EL (cell line): ENCODE measurements at regions not wholly inside any gene's neighbourhood (a gene's known extent, or its start where the extent isn't known, plus 50 kb on each side); places are given as distances from the start of the nearest gene placed in this dataset.

ENCODE experiments used
- DNase-seq: peaks from one replicate; pipeline ENCODE4 v3.0.0-alpha.2; 2016

GRCh38 chr1:189463166-189463565 lies 1014.5 kb downstream of the BRINP3 start:
- no peak for DNase-seq

DNA sequence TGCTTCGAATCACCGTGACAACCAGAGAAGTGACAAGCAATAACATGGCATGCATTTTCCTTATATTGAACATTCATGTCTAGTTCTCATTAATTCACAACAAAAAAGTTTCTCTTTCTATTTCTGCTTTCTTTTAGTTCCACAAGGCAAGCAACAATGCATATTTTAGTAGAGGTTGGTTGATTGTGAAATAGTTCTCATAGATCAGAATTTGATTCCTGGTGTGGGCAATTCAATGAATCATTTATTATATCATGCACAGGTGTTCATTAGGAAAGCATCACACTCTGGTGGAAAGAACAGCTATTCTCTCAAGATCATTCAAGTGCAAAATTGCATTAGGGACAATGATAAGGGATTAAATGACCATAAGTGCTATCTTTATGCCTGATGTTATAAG lies 980.9 kb downstream of the BRINP3 start:
- DNase-seq, result no peak

GRCh38 chr1:189499736-189500135 lies 977.9 kb downstream of the BRINP3 start:
- no peak for DNase-seq

GRCh38 chr1:189500778-189501177 lies 976.9 kb downstream of the BRINP3 start:
- no peak for DNase-seq

GRCh38 chr1:189510827-189511226 lies 966.8 kb downstream of the BRINP3 start:
- DNase-seq, result no peak

GRCh38 chr1:189513091-189513490 lies 964.6 kb downstream of the BRINP3 start:
- no peak for DNase-seq

DNA sequence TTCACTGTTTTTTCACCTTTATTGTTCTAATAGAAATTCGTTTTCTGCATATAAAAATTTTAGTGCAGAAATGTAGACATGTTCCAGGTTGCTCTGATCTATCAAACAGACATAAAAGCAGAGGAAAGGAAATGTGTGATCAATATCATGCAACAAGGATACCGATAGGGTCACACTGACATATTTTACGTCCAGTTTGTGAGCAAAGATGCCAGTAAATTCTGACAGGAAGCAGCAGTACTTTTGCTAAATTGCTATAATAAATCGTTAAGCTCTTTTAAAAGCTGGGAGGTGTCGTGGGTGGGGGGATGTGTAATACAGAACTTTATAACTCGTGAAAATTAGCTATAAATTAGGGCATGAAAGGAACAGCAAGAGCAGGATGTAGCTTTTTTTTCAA lies 955.2 kb downstream of the BRINP3 start:
- no peak for DNase-seq

DNA sequence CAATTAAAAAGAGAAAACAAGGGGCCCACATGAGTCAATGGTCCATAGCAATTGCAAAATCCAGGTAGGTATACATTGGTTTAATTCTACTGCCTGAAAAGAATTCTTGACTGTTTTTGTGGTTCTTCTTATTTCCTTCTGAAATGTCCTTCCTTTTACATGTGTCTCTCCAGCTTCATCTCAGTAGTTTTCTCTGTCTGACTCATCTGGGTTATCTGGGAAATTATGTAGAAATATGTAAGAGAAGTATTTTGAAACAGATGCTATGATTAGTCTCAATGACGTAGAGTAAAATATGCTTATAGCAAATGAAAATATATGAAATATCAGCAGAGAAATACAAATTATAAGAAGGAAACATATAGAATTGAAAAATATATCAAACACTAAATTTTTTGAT lies 953.2 kb downstream of the BRINP3 start:
- peak; percentile 0 for DNase-seq

DNA sequence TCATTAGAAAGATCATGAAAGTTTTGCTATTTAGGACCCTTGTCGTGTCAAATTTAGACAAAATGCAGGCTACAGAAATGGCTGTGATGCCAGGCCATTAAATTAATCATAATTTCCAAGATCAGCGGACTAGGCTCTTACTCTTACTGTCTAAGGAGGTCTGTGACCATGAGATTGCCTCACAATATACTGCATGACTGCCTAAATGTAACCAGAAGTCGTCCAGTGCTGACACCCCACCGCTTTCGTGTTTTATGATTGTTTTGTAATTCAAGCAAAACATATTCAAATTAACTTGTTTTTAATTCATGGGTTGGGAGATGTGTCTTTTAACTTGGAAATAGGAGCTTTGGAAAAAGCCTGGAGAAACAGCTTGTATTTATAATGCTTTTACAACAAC lies 947.5 kb downstream of the BRINP3 start:
- no peak for DNase-seq

DNA sequence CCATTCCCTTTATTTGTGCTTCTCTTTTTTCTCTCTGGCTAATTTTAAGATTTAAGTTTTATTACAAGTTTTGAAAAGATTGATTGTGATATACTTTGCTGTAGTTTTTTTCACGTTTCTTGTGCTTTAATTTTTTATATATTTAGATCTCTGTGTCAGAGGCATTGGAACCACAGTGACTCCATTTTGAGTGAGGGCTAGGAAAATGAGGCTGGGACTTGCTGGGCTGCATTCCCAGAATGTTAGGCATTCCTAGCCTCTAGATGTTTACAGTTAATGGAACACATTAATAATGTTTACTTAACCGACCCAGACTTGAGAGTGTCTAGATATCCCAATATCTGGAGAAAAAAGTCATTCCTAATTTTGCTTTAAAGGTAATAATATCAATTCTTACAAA lies 939.4 kb downstream of the BRINP3 start:
- no peak for DNase-seq

DNA sequence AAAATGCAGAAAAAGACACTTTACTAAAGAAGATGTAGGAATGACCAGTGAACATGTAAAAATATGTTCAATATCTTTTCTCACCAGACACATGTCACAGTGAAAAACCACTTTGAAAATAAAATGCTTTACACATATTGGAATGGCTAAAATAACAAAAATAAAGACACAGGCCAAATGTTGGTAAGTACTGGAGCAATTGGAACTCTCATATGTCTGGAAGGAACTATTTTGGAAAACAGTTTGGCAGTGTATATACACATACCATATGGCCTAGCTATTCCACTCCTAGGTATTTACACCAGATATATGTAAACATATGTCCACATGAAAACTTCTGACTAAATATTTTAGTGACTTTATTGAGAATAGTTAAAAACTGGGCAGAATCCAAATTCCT lies 927.2 kb downstream of the BRINP3 start:
- DNase-seq, result no peak

GRCh38 chr1:189563784-189564183 lies 913.9 kb downstream of the BRINP3 start:
- DNase-seq, result no peak

DNA sequence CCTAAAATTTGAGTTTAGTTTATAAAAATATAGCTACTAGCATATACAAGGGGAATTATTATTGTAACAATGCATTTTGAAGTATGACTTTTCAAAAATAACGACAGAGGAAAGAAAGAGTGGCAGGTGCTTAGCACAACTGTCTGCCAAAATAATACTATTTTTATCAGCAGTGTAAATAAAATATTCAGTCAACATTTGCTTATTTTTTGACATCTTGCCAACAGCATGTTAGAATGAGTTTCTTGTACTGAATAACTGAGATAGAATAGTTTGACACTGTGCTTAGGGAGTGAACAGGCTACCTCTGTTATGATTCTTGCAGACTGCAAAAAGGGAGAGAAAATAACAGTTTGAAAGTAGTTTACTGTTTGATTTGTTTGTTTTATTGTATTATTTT lies 909.8 kb downstream of the BRINP3 start:
- DNase-seq, result no peak

- no peak for DNase-seq
Measured at GRCh38 chr1:189596197-189596596, 881.5 kb downstream of the BRINP3 start.

DNA sequence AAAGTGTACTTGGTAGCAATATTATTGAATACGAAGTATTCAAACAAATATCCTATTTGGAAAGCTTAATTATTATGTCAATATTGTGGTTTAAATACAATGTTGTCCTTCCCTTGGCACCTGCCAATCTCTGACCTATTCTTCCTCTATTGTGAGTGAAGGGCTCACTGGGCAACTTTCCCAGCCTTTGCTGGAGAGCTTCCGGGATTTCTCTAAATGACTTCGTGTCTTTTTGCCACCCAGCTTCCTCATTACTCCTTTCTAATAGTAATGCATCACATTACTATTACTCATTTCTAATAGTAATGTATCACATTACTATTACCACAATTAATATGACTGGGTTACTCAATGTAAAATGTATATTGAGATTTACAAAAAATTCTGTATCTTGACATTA lies 880.6 kb downstream of the BRINP3 start:
- no peak for DNase-seq

GRCh38 chr1:189605226-189605625 lies 872.4 kb downstream of the BRINP3 start:
- DNase-seq, result no peak

- DNase-seq, result no peak
Measured at GRCh38 chr1:189606047-189606446, 871.6 kb downstream of the BRINP3 start.

DNA sequence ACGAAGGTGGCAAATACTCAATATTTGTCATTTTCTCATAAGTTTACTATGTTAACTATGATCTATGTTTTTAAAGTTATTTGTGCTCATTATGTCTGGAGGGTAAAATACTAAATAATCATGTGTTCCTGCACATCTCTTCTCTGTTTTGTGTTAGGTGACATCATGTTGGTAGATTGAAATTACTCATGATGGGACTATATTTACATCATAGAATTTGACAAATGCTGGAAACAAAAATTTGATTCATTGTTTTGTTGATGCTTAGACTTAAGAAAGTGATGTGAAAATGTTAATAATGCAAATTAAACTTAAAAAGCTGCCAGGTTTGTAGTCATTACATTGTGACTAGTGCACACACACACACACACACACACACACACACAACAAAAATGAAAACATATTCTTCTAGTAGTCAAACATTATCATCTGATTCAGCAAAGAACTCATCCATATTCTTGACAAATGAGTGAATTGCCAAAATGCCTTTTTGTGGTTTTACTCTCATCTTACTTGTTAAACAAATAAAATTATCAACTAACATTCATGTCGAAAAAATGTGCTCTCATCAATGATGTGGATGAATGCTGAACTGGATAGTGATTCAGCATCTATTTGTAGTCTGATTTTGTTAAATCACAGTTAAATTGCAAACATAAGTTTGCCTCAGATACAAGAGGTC lies 870.7 kb downstream of the BRINP3 start:
- DNase-seq, result peak; percentile 65

- no peak for DNase-seq
Measured at GRCh38 chr1:189607477-189608096, 870.1 kb downstream of the BRINP3 start.

- no peak for DNase-seq
Measured at GRCh38 chr1:189609167-189609566, 868.5 kb downstream of the BRINP3 start.

DNA sequence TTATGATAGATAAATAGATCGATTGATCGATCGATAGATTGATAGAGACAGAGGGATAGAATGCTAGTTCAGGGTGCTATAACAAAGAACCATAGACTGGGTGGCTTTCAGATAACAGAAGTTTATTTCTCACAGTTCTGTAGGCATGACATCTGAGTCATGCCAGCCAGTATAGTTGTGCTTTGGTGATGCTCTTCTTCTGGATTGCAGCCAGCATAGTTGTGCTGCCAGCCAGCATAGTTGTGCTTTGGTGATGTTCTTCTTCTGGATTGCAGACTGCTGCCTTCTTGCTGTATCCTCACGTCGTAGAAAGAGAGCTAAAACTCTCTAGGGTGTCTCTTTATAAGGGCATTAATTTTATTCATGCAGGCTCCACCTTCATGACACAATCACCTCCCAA lies 860.8 kb downstream of the BRINP3 start:
- DNase-seq, result peak; percentile 63

GRCh38 chr1:189619682-189620332 lies 857.9 kb downstream of the BRINP3 start:
- peak; percentile 69 for DNase-seq

DNA sequence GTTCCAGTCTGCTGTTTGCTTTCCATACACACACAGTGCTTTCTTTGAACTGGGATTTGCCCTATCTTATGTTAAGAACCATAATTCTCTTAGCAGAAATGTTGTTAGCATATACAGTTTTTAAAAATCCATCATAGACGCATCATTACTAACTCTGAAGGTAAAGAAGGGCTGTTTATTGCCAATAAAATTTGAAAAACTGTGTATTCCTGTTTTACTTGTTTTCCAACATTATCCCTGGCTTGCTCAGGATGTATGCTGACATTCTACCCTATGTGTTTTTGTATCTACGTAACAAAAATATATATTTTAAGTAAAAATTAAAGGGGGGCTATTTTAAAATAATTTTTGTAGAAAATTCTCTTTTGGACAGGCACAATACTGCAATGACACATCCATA lies 857.2 kb downstream of the BRINP3 start:
- DNase-seq, result no peak

DNA sequence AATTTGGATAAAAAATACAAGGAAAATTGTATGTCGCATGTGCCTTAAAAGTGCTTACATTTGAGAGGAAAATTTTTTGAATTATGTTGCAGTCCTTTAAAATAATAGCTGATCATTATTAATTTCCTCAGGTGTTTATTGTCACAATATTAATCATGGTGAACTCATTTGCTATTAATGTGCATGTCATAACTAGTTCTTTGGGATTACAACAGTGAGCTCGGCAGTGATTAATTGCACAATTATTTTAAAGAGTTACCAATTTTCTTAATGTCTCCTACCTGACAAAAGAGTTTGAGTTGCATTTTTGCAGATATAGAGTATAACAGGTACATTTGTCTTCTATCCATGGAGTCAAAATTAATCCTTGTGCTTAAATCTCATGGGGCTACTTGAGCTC lies 854.3 kb downstream of the BRINP3 start:
- no peak for DNase-seq

GRCh38 chr1:189627427-189627826 lies 850.2 kb downstream of the BRINP3 start:
- peak; percentile 16 for DNase-seq
